Astrocyte (in vitro differentiated cells and primary cell): ENCODE measurements at regions not wholly inside any gene's neighbourhood (a gene's known extent, or its start where the extent isn't known, plus 50 kb on each side); places are given as distances from the start of the nearest gene placed in this dataset.
A peak's percentile ranks its signal among the peaks of the same experiment; 100 is the strongest.

ENCODE experiments used
- DNase-seq: peaks from one replicate; pipeline ENCODE4 v3.0.0-alpha.2; 2010; ENCODE audit warnings: low read depth
- FAIRE-seq: peaks from 2 replicates; lab custom pipeline; 2011; peaks lifted over from hg19 to GRCh38; lab: Jason Lieb, UNC
- H2AFZ ChIP-seq: 2 replicates; pipeline ENCODE4 v1.6.0; 2012; ENCODE audit warnings: low read depth, low read length, inconsistent platforms
- H3K27ac ChIP-seq: 2 replicates; pipeline ENCODE4 v1.5.1; 2011; ENCODE audit warnings: low read depth, low read length, inconsistent platforms
- H3K27me3 ChIP-seq: 2 replicates; pipeline ENCODE4 v1.6.0; 2011; ENCODE audit warnings: low read length, inconsistent platforms; ENCODE audit not compliant: insufficient read depth
- H3K36me3 ChIP-seq: 2 replicates; pipeline ENCODE4 v1.5.1; 2011; ENCODE audit warnings: low read length, inconsistent platforms; ENCODE audit not compliant: insufficient read depth
- H3K4me1 ChIP-seq: 2 replicates; pipeline ENCODE4 v1.5.1; 2011; ENCODE audit warnings: low read length, inconsistent platforms; ENCODE audit not compliant: insufficient read depth
- H3K4me2 ChIP-seq: 2 replicates; pipeline ENCODE4 v1.6.0; 2012; ENCODE audit warnings: low read length, inconsistent platforms
- H3K4me3 ChIP-seq: 2 replicates; pipeline ENCODE4 v1.5.1; 2011; ENCODE audit warnings: low read depth, mild to moderate bottlenecking, low read length, inconsistent platforms; ENCODE audit not compliant: insufficient read depth
- H3K79me2 ChIP-seq: 2 replicates; pipeline ENCODE4 v1.6.0; 2012; ENCODE audit warnings: mild to moderate bottlenecking, low read length, inconsistent platforms; ENCODE audit not compliant: insufficient read depth
- H3K9ac ChIP-seq: 2 replicates; pipeline ENCODE4 v1.6.0; 2012; ENCODE audit warnings: mild to moderate bottlenecking, low read length, inconsistent platforms
- H3K9me3 ChIP-seq: 2 replicates; pipeline ENCODE4 v1.5.1; 2012; ENCODE audit warnings: low read depth, mild to moderate bottlenecking, low read length, inconsistent platforms; ENCODE audit not compliant: insufficient read depth
- H4K20me1 ChIP-seq: 2 replicates; pipeline ENCODE4 v1.6.0; 2012; ENCODE audit warnings: low read length, inconsistent platforms; ENCODE audit not compliant: insufficient read depth
- H3K27ac Mint-ChIP-seq: one replicate; pipeline ENCODE4 v1.8.0; 2021; ENCODE audit warnings: mild to moderate bottlenecking, mixed read lengths; ENCODE audit not compliant: unreplicated experiment
- H3K27me3 Mint-ChIP-seq: one replicate; pipeline ENCODE4 v1.8.0; 2021; ENCODE audit warnings: low read depth, mixed read lengths; ENCODE audit not compliant: unreplicated experiment
- H3K36me3 Mint-ChIP-seq: one replicate; pipeline ENCODE4 v1.8.0; 2021; ENCODE audit warnings: low read depth, mixed read lengths; ENCODE audit not compliant: unreplicated experiment
- H3K4me1 Mint-ChIP-seq: one replicate; pipeline ENCODE4 v1.8.0; 2021; ENCODE audit warnings: low read depth, mixed read lengths; ENCODE audit not compliant: unreplicated experiment
- H3K4me3 Mint-ChIP-seq: one replicate; pipeline ENCODE4 v1.8.0; 2021; ENCODE audit warnings: mild to moderate bottlenecking, moderate library complexity, mixed read lengths; ENCODE audit not compliant: unreplicated experiment
- H3K9me3 Mint-ChIP-seq: one replicate; pipeline ENCODE4 v1.8.0; 2021; ENCODE audit warnings: mild to moderate bottlenecking, mixed read lengths; ENCODE audit not compliant: unreplicated experiment
- EZH2 ChIP-seq: IDR thresholded peaks from 2 replicates; pipeline ENCODE4 v1.6.1; 2012; ENCODE audit warnings: mild to moderate bottlenecking, low read length, inconsistent platforms; ENCODE audit not compliant: insufficient read depth
- TF ChIP-seq, protein P1 (sequence below): IDR thresholded peaks from 2 replicates; pipeline ENCODE4 v1.5.1; 2011; ENCODE audit warnings: low read depth, mild to moderate bottlenecking, inconsistent platforms, low read length, moderate library complexity; ENCODE audit not compliant: insufficient read depth

DNA sequence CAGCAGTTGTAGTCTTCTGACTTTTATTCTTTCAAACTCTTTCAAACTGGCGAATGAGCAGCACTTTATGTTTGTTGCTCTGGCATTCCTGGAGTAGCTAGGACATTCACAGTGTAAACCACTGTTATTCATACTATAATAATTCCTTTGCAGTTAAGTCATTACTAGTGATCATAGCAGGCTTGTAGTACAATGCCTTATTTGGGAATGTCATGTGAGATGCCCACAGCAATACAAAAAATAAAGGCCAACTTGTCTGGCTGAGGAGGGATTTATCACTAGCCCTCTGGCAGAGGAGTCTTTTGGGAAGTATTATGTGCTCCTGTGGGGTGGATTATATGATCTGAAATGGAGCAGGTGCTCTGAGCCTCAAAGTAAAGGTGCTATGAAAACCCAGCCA lies 197.2 kb downstream of the VGLL3 start:
- no peak overlapping the region for H2AFZ ChIP-seq
- no peaks in the 10 kb centered on the region for H3K27me3 ChIP-seq
- no peaks in the 10 kb centered on the region for H3K79me2 ChIP-seq
- FAIRE-seq: no peak
- no peaks in the 10 kb centered on the region for H3K9me3 Mint-ChIP-seq
- peak; percentile 97 for DNase-seq
- peak overlapping the region; percentile 96 for H3K27ac ChIP-seq
- H3K4me3 ChIP-seq: no peak overlapping the region
- H4K20me1 ChIP-seq: no peaks in the 10 kb centered on the region
- no peaks in the 10 kb centered on the region for H3K36me3 ChIP-seq
- peak overlapping the region; percentile 62 for H3K4me2 ChIP-seq
- TF ChIP-seq, protein P1, sequence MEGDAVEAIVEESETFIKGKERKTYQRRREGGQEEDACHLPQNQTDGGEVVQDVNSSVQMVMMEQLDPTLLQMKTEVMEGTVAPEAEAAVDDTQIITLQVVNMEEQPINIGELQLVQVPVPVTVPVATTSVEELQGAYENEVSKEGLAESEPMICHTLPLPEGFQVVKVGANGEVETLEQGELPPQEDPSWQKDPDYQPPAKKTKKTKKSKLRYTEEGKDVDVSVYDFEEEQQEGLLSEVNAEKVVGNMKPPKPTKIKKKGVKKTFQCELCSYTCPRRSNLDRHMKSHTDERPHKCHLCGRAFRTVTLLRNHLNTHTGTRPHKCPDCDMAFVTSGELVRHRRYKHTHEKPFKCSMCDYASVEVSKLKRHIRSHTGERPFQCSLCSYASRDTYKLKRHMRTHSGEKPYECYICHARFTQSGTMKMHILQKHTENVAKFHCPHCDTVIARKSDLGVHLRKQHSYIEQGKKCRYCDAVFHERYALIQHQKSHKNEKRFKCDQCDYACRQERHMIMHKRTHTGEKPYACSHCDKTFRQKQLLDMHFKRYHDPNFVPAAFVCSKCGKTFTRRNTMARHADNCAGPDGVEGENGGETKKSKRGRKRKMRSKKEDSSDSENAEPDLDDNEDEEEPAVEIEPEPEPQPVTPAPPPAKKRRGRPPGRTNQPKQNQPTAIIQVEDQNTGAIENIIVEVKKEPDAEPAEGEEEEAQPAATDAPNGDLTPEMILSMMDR: no peak
- TF ChIP-seq EZH2: peak; percentile 42
- H3K4me1 Mint-ChIP-seq: peaks cover 29% of the 10 kb centered on the region
- H3K36me3 Mint-ChIP-seq: no peaks in the 10 kb centered on the region
- H3K9ac ChIP-seq: peak overlapping the region; percentile 79
- no peaks in the 10 kb centered on the region for H3K27me3 Mint-ChIP-seq
- H3K4me1 ChIP-seq: peaks cover 17% of the 10 kb centered on the region
- H3K4me3 Mint-ChIP-seq: peak overlapping the region; percentile 3
- no peaks in the 10 kb centered on the region for H3K9me3 ChIP-seq
- peak overlapping the region; percentile 99 for H3K27ac Mint-ChIP-seq

DNA sequence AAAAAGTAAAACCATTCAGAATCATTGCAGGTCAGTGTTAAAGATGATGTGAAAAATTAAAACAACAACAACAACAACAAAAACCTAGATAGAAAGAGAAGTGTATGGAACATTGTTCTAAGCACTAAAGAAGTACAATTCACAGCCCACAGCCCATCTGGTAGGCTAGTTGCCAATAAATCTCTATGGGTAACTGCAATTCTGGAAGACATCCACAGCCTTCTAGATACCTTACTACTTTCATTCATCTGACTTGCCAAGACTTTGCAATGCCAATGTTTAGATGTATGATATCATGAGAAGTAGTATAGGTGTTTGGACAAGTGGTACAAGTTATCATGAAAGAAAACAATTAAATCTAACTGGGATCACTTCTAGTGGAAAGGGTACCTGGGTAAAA lies 198.6 kb downstream of the VGLL3 start:
- no peaks in the 10 kb centered on the region for H3K9me3 Mint-ChIP-seq
- H3K4me3 Mint-ChIP-seq: no peak overlapping the region
- H3K79me2 ChIP-seq: no peaks in the 10 kb centered on the region
- FAIRE-seq (no peak), DNase-seq (peak; percentile 66)
- peaks cover 19% of the 10 kb centered on the region for H3K4me1 ChIP-seq
- peaks cover 29% of the 10 kb centered on the region for H3K4me1 Mint-ChIP-seq
- H3K27ac ChIP-seq: no peak overlapping the region
- no peaks in the 10 kb centered on the region for H3K36me3 ChIP-seq
- H3K27me3 ChIP-seq: no peaks in the 10 kb centered on the region
- no peak overlapping the region for H3K9ac ChIP-seq
- no peak overlapping the region for H3K4me2 ChIP-seq
- no peak for TF ChIP-seq EZH2
- TF ChIP-seq, protein P1: no peak
- no peaks in the 10 kb centered on the region for H3K36me3 Mint-ChIP-seq
- no peaks in the 10 kb centered on the region for H3K27me3 Mint-ChIP-seq
- no peaks in the 10 kb centered on the region for H3K9me3 ChIP-seq
- no peak overlapping the region for H2AFZ ChIP-seq
- peak overlapping the region; percentile 67 for H3K27ac Mint-ChIP-seq
- H3K4me3 ChIP-seq: no peak overlapping the region
- H4K20me1 ChIP-seq: no peaks in the 10 kb centered on the region

DNA sequence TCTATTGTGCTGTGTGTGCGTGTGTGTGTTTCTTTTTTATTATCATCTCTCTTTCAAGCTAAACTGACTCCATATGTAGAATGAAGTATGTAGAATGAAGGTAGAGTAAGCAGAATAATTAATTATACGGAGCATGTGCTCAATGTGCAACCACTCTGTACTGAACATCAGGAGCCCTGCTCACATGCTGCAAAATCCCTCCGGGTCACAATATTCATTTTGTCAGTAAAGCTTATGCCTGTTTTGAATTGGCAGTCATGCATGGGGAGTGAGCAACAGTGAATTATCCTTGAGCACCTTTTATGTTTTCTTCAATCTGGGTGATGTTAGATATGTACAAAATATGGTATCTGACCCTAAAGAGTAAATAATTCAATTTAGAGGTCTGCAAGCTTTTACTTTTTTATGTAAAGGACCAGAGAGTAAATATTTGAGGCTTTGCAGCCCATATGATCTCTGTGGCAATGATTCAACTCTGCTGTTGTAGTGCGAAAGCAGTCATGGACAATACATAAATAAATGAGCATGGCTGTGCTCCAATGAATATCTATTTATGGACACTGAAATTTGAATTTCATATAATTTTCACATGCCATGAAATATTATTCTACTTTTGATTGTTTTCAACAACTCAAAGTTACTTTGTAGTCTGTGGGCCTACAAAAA lies 199.9 kb downstream of the VGLL3 start:
- H3K27me3 ChIP-seq: no peaks in the 10 kb centered on the region
- H3K9me3 ChIP-seq: no peaks in the 10 kb centered on the region
- peak overlapping the region; percentile 58 for H3K27ac Mint-ChIP-seq
- H3K27me3 Mint-ChIP-seq: no peaks in the 10 kb centered on the region
- no peak overlapping the region for H2AFZ ChIP-seq
- H3K4me1 ChIP-seq: peaks cover 26% of the 10 kb centered on the region
- no peak overlapping the region for H3K27ac ChIP-seq
- no peaks in the 10 kb centered on the region for H3K79me2 ChIP-seq
- H3K9ac ChIP-seq: no peak overlapping the region
- no peak overlapping the region for H3K4me3 Mint-ChIP-seq
- peaks cover 29% of the 10 kb centered on the region for H3K4me1 Mint-ChIP-seq
- DNase-seq: no peak
- H3K4me3 ChIP-seq: no peak overlapping the region
- no peaks in the 10 kb centered on the region for H3K36me3 Mint-ChIP-seq
- TF ChIP-seq EZH2: no peak
- TF ChIP-seq, protein P1: no peak
- no peaks in the 10 kb centered on the region for H4K20me1 ChIP-seq
- FAIRE-seq: no peak
- H3K9me3 Mint-ChIP-seq: no peaks in the 10 kb centered on the region
- H3K4me2 ChIP-seq: no peak overlapping the region
- H3K36me3 ChIP-seq: no peaks in the 10 kb centered on the region
